ENCODE measurements at regions not wholly inside any gene's neighbourhood (a gene's known extent, or its start where the extent isn't known, plus 50 kb on each side); places are given as distances from the start of the nearest gene placed in this dataset.

DNA sequence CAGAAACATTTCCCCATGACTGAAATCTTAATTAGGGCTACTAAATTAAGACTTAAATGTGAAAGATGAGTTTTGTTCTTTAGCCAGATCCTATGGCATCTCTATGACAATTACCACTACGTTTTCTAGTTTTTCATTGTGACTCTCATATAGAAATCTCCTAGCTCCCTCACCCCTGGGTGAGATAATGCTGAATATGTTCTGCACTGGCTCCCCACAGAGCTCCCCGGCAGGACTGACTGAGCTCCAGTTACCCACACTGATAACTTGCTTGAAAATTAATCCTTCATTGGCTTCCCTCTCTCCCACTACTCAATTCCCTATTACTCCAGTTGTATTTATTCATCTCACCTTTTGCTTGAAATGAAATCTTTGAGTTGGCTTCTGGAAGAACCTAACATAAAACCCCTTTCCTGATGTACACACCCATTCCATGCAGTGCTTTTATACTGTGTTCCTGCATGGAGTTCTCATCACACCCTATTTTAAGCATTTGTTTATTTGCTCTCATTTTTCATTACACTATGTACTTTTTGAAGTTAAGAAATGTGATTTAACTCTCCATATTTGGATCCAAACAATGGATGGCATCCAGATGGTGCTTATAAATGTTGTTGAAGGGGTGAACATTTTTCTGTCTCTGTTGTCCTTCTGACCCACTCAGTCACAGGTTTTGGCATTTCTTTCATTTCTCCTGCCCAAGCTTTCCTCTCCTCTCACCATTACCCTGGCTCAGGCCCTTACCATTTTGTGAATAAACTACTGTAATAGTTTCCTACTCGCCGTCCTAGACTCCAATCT is 623.4 kb downstream of the SPRY1 start:
- TF ChIP-seq CTCF (IDR thresholded peaks at IDR 0.05) (no peak), POLR2A (IDR thresholded peaks at IDR 0.05) (peak in 1 of 4 donors; percentile 38)

Measured in esophagus squamous epithelium (tissue), 4 donors.